Ureter (tissue), 1 donor: ENCODE measurements at regions not wholly inside any gene's neighbourhood (a gene's known extent, or its start where the extent isn't known, plus 50 kb on each side); places are given as distances from the start of the nearest gene placed in this dataset.
A peak's percentile ranks its signal among the peaks of the same experiment; 100 is the strongest.

Experiments
- DNase-seq: peaks from one replicate; pipeline ENCODE4 v3.0.0-alpha.2; 2020; ENCODE audit warnings: low spot score
- donor health status: DM: yes; HTN: yes; CAD: no.

- DNase-seq, result peak; percentile 8
Observed at GRCh38 chr1:204736836-204737235, 51.3 kb upstream of the LRRN2 start.

- no peak for DNase-seq
Observed at GRCh38 chr1:204738506-204738905, 53.0 kb upstream of the LRRN2 start.

- DNase-seq, result no peak
Observed at GRCh38 chr1:204740354-204740753, 54.8 kb upstream of the LRRN2 start.

DNA sequence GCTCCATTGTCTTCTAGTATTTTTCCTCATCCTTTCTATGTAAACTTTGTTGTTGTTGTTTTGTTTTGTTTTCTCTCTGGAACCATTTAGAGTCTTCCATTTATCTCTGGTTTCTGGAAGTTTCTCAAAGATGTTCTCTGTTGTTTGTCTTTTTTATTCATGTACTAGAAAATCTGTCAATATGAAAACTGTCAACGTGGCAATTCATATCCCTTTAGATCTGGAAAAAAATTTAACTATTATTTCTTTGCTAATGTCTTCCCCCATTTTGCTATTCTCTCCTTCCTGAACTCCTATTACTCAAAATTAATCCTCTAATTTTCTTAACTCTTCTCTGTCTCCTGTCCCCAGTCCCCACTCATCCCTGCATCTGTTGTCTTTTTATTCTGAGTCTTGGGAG is 55.9 kb upstream of the LRRN2 start:
- DNase-seq, result no peak

DNA sequence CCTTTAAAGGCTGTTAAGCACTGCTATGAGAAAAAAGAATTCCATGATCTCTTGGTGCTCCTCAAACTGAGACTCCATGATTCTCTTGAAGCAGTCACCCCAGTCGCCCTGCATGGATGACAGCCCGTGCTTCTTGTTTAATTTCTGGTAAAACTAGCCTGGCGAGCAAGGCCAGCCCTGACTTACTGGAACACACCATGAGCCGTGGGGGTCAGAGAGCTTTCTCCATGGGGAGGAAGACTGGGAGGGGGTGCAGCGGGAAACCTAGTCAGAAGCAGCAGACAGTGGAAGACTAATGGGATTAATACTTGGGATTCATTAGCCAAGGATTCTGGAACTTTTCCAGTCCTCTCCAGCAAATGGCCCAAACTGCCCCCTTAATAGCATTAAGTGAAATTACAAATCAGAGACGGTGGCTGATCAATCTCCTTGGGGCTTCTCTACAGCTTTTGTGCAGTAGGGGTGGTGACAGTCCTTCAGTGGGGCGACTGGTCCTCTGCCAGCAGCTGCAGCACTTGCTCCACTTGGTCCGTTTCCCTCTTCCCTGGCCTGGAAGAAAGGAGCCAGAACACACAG is 57.2 kb upstream of the LRRN2 start:
- DNase-seq, result peak; percentile 43

GRCh38 chr1:204744107-204744779 is 58.7 kb upstream of the LRRN2 start:
- DNase-seq, result peak; percentile 2

DNA sequence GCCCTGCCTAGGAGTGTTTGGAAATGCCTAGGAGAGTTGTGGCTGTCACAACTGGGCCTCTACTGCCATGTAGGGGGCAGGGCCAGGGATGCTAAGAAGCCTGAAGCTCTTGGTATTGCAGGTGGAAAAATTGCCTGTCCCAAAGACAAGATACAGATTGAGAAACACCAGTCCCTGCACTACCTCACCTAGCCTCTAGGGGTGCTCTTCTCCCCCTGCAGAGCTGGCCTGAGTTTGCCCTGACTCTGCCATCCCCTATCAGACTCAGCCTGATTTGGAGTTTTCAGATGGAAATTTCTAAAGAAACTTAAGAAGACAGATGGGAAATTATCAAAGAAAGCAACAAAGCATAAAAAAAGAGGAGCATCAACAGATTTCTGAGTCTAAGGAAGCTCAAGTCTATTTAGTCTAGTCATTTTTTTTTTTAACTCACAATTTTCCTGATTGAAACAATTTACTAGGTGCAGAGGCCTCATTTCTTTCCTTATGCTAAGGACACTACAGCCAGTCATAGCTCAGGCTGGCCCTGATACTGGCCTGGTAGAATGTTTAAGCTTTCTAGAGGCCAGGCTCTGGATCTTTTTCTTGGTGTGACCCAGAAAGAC is 61.4 kb upstream of the LRRN2 start:
- peak; percentile 56 for DNase-seq

DNA sequence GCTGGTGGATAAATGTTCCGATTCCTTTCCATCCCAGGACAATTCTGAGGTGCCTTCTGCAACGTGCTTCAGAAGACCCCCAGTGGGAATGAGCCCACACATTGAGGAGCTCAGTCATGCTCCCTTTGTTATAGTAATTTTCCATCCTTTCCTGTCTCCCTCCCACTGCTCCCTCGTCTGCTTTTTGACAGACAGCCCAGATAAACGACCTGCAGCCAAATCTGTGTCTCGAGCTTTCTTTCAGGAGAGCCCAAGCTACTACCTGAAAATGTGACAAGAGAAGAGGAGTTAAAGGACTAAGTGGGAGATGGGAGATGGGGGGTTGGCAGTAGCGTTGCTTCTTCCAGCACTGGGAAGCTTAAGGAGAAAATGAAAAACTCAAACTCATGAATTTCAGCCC is 65.9 kb upstream of the LRRN2 start:
- no peak for DNase-seq

GRCh38 chr1:204751883-204752687 is 66.5 kb upstream of the LRRN2 start:
- DNase-seq, result no peak

- DNase-seq, result no peak
Observed at GRCh38 chr1:204752688-204753040, 67.1 kb upstream of the LRRN2 start.

GRCh38 chr1:204754821-204755220 is 69.3 kb upstream of the LRRN2 start:
- DNase-seq, result no peak

DNA sequence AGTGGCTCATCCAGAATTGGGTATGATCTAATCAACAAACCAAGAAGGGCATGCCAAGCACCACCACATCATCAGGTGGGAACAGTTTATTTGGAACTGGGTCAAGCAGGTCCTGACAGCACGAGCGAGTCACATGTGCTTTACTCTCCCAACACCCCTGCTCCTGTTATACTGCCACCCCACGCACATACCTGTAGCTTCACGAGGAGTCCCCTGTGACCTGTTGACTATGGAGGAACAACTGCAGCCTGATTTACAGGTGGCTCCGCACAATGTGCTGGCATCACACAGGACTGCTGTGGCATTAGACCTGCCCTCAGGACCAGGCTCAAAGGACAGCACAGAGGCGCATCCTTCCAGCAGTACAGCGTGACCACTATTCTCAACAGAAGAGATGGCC is 70.8 kb upstream of the LRRN2 start:
- no peak for DNase-seq

- no peak for DNase-seq
Observed at GRCh38 chr1:204756811-204757210, 71.3 kb upstream of the LRRN2 start.

GRCh38 chr1:204758601-204759000 is 73.1 kb upstream of the LRRN2 start:
- no peak for DNase-seq

DNA sequence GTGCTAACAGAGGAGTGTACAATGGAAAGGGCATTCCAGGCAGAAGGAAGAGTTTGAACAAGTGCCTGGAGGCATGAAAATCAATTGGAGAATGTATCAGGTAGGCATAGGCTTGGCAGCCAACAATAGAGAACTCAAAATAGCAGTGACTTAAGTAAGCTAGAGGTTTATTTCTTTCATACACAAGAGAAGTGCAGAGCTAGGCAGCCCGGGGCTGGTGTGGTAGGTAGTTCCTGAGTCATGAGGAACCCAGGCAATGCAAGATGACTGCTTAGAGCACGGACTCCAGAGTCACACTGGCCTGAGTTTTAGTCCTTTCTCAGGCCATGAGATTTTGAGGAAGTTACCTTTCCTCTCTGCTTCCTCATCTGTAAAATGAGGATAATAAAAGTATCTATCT is 74.8 kb upstream of the LRRN2 start:
- DNase-seq, result no peak

DNA sequence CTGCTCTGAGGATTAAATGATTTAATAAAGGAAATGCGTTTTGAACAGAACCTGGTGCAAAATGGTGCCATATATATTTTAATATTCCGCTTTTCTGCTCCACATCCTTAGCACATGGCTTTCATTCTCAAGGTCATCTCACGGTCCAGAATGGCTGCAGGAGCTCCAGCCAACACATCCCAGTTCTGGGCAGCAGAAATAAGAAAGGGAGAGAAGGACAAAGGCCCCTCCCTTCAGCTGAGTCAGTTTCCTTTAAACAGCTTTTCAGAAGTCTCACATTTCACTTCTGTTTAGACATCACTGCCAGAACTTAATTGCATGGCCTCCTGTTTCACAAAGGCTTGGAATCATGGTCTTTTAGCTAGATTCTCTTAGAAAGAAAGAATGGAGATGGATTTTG is 75.2 kb upstream of the LRRN2 start:
- no peak for DNase-seq

DNA sequence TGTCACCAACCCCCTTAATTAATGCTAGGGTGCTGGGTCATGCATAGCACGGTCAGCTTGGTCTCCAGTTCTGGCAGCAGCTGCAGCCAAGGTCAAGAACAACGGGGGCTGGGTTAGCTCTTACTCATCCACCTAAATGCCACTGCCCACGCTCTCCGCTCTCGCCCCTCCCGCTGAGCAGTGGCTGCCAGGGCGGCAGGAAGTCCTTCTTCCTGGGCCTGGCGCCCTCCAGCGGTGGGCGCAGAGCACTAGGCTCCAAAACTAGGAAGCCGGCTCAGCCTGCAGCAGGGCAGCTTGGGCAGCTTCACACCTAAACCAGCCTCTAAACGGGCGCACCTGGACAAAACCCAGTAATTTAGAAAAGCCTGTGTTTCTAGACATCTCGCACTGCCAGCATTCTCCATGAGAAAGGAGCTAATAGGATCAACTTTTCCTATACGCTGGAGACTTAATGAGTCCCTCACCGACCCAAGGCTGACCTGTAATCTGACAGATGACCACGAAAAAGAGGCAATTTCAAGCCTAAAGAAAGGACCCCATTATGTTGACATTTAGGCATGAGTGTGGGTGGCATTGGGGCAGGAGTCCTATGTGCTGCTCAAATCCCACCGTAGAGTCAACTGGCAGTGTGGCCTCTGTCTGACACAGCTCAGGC is 78.4 kb upstream of the LRRN2 start:
- DNase-seq, result peak; percentile 73

DNA sequence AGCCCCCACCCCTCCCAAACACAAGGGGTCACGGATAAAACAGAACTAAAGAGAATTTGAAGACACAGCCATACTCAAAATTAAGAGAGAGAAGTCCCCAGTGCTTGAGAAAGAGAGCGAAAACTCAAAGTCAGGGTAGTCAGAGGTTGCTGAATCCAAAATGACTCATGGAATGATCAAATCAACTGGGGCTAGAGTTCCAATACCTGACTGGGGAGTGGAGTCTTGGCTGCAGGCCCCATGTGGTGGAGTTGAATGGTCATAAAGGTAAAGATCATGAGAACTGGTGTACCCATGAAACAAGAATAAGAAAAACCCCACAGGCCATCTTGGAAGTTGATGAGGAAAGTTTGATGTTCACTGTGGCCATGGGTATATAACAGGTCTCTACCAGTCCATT is 84.5 kb upstream of the LRRN2 start:
- DNase-seq, result no peak

DNA sequence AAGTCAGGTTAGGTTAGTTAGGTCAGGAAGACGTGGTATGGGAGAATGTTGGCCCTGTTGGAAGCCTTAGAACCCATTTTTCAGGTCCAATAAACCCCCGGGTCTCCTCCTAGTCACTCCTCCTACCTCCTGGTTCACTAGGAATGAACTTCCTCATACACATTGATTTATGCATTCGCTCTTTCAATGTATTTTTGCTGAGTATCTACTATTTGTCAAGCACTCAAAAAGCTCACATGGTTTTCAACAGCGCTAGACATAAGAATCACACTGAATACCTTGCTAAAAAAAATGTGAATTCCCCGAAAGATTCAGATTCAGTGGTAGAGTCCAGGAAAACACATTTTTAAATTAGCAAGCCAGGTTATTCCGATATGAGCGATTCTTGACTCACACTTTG is 85.8 kb upstream of the LRRN2 start:
- no peak for DNase-seq

- no peak for DNase-seq
Observed at GRCh38 chr1:204773246-204773645, 87.7 kb upstream of the LRRN2 start.

- no peak for DNase-seq
Observed at GRCh38 chr1:204775546-204775945, 90.0 kb upstream of the LRRN2 start.

- no peak for DNase-seq
Observed at GRCh38 chr1:204777591-204777990, 92.1 kb upstream of the LRRN2 start.
